Right renal cortex interstitium (tissue), 3 donors: ENCODE measurements at regions not wholly inside any gene's neighbourhood (a gene's known extent, or its start where the extent isn't known, plus 50 kb on each side); places are given as distances from the start of the nearest gene placed in this dataset.

ENCODE experiments used
- DNase-seq, 3 donors: peaks; one replicate each; pipeline ENCODE4 v3.0.0-alpha.2; 2013; ENCODE audit warnings: low read depth in 3 of 3, low spot score in 2 of 3

- DNase-seq = no peak
Measured at GRCh38 chr19:23855676-23856075, 59.0 kb upstream of the ZNF726 start.

- no peak for DNase-seq
Measured at GRCh38 chr19:23851966-23852365, 62.7 kb upstream of the ZNF726 start.

- DNase-seq = no peak
Measured at GRCh38 chr19:23832717-23833327, 74.1 kb upstream of the ZNF681 start.

- DNase-seq = no peak
Measured at GRCh38 chr19:23823952-23824389, 65.3 kb upstream of the ZNF681 start.

GRCh38 chr19:23822735-23823134 is 64.0 kb upstream of the ZNF681 start:
- DNase-seq = no peak

- peak in 2 of 3 donors; percentile 10 to 30 for DNase-seq
Measured at GRCh38 chr19:23817519-23817918, 58.8 kb upstream of the ZNF681 start.

- DNase-seq = no peak
Measured at GRCh38 chr19:23810496-23810895, 51.8 kb upstream of the ZNF681 start.
